ENCODE measurements at regions not wholly inside any gene's neighbourhood (a gene's known extent, or its start where the extent isn't known, plus 50 kb on each side); places are given as distances from the start of the nearest gene placed in this dataset.

DNA sequence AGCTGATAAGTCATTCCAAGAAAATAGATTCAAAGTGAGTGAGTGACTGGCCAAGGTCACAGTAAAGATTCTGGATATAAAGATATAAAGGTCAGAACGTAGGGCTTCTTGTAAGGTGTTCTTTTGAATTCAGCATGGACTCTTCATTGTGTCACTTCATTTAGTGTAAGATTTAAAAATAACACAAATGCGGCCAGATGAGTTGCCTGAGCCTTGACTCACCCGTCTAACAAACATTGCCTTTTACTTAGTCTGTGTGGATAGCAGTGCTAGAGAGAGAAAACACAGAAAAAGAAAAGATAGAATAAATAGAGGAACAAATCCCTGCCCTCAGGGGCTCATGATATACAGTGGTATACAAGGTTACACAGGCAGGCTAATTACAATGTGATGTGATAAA is 223.4 kb downstream of the PLPP3 start:
- SMC1A ChIA-PET (ENCODE audit: uncharacterized antibody, unreplicated experiment), result interaction anchor here (1.9 to 2.0 kb wide), 2 partner anchors 12 to 32 kb away, joined by 5 to 12 read pairs; no protein-coding TSS in a partner anchor
- no TSS peak for BruUV-seq (replicated peaks)
- POLR2A ChIA-PET, result no interaction called here

More for the DNA sequence above, 223.4 kb downstream of the PLPP3 start:
- Histone ChIP-seq H3K9me3 (replicated peaks; ENCODE audit: control insufficient read depth, insufficient read depth, low read length) (no peaks in the 10 kb centered on the region), H3K27ac (ENCODE audit: control insufficient read depth, insufficient read depth) (no peak overlapping the region), H3K4me1 (ENCODE audit: control insufficient read depth, insufficient read depth, low read length) (no peaks in the 10 kb centered on the region), H3K79me2 (ENCODE audit: control insufficient read depth, insufficient read depth, low read length) (no peaks in the 10 kb centered on the region), H3K27me3 (replicated peaks in 1 of 2; ENCODE audit: control insufficient read depth in 2 of 2, insufficient read depth in 2 of 2, low read length in 1 of 2) (no peaks in the 10 kb centered on the region), H3K4me2 (ENCODE audit: control insufficient read depth, insufficient read depth) (no peak overlapping the region), H2AFZ (ENCODE audit: control insufficient read depth, low read depth, low read length) (no peak overlapping the region), H3K4me3 (no peak overlapping the region), H4K20me1 (ENCODE audit: control insufficient read depth, insufficient read depth) (no peaks in the 10 kb centered on the region), H3K9ac (ENCODE audit: control insufficient read depth, insufficient read depth, low read length) (no peak overlapping the region), H3K36me3 (ENCODE audit: control insufficient read depth in 2 of 2, insufficient read depth in 2 of 2, low read length in 1 of 2) (no peaks in the 10 kb centered on the region)
- CTCF ChIA-PET, result interaction anchor here (0.9 kb wide), 1 partner anchor 16 kb away, joined by 3 read pairs; no protein-coding TSS in a partner anchor
- 6% methylated on average over 3 of the region's 3 CpGs for WGBS (ENCODE audit: insufficient coverage, insufficient replicate concordance, low lambda C conversion rate, missing lambda C conversion rate)
- in situ Hi-C loops (cut with MboI) (no loop called here), intact Hi-C loops (cut with micrococcal nuclease; ENCODE audit: unreplicated experiment) (no loop called here)
- DNase-seq (ENCODE audit: low read depth, low spot score) (no peak), ATAC-seq (no peak), FAIRE-seq (no peak)
- RAD21 ChIA-PET (ENCODE audit: unreplicated experiment), result no interaction called here
- TF ChIP-seq CUX1 (IDR thresholded peaks at IDR 0.05; ENCODE audit: insufficient replicate concordance, low read depth, low read length), result no peak
